ENCODE measurements at regions not wholly inside any gene's neighbourhood (a gene's known extent, or its start where the extent isn't known, plus 50 kb on each side); places are given as distances from the start of the nearest gene placed in this dataset.

DNA sequence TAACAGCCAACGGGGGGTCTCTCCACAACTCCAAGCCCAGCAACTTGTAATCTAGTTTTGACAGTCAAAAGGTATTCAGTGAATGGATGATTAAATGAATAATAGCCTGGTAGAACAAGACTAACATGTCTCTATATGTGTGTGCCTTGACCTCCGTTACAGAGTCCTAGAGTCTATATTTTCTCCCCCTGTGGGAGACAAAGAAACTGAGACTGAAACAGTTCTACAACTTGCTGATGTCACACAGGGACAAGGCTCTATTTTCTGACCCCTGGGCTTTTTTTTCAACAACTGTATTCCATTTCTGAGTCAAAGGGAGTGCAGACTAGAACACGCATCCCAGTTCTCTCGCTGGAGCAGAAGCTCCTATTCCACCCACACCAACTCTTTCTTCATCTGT is 223.6 kb upstream of the AGAP1 start:
- peak overlapping the region; percentile 52 for H3K9ac ChIP-seq (ENCODE audit: low read length)
- peak overlapping the region; percentile 70 for H3K4me2 ChIP-seq (ENCODE audit: low read depth, low read length)
- TF ChIP-seq EZH2 (optimal IDR thresholded peaks at IDR 0.05; ENCODE audit: low read depth, low read length) (no peak), EZH2phosphoT487 (IDR thresholded peaks at IDR 0.05; ENCODE audit: low read length) (no peak)
- TF ChIP-seq, protein P1, sequence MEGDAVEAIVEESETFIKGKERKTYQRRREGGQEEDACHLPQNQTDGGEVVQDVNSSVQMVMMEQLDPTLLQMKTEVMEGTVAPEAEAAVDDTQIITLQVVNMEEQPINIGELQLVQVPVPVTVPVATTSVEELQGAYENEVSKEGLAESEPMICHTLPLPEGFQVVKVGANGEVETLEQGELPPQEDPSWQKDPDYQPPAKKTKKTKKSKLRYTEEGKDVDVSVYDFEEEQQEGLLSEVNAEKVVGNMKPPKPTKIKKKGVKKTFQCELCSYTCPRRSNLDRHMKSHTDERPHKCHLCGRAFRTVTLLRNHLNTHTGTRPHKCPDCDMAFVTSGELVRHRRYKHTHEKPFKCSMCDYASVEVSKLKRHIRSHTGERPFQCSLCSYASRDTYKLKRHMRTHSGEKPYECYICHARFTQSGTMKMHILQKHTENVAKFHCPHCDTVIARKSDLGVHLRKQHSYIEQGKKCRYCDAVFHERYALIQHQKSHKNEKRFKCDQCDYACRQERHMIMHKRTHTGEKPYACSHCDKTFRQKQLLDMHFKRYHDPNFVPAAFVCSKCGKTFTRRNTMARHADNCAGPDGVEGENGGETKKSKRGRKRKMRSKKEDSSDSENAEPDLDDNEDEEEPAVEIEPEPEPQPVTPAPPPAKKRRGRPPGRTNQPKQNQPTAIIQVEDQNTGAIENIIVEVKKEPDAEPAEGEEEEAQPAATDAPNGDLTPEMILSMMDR (IDR thresholded peaks at IDR 0.05; ENCODE audit: low read length) = no peak

DNA sequence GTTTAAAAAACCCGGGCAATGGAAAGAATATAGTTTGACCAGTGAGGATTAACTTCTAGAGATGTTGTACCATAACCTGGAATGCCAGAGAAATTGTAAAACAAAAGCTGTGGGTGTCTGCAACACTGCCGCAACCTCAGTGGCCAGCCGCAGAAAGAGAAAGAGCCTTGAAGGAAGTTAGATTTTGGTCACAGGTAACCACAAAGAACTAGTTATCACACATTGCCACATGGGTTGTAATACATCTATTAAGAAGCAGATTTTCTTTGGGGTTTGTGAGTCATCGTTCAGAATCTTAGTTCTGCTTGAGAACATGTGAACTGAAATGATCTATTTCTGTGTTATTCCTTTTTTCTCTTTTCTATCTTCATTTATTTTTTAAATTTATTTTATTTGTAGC is 222.9 kb upstream of the AGAP1 start:
- peak; percentile 93 for DNase-seq
- no peak for TF ChIP-seq EZH2phosphoT487 (IDR thresholded peaks at IDR 0.05; ENCODE audit: low read length)
- TF ChIP-seq, protein P1 (IDR thresholded peaks at IDR 0.05; ENCODE audit: low read length) = no peak
- no peak for TF ChIP-seq EZH2 (optimal IDR thresholded peaks at IDR 0.05; ENCODE audit: low read depth, low read length)
- no peaks in the 10 kb centered on the region for H3K79me2 ChIP-seq (ENCODE audit: low read length)
- peaks cover 15% of the 10 kb centered on the region for H3K27me3 ChIP-seq (replicated peaks; ENCODE audit: insufficient read depth, low read length)
- H2AFZ ChIP-seq (ENCODE audit: low read length) = no peak overlapping the region
- peak overlapping the region; percentile 70 for H3K4me2 ChIP-seq (ENCODE audit: low read depth, low read length)
- H3K9me3 ChIP-seq (replicated peaks; ENCODE audit: insufficient read depth, low read length) = no peaks in the 10 kb centered on the region
- peaks cover 21% of the 10 kb centered on the region for H3K4me1 ChIP-seq (ENCODE audit: low read length)
- H4K20me1 ChIP-seq (ENCODE audit: insufficient read depth, low read length) = no peaks in the 10 kb centered on the region
- H3K27ac ChIP-seq (ENCODE audit: low read length) = peak overlapping the region; percentile 81; the same call in 1 of the 2 replicates
- H3K4me3 ChIP-seq (ENCODE audit: low read length) = peak overlapping the region; percentile 22; the same call in 1 of the 2 replicates
- H3K36me3 ChIP-seq (replicated peaks; ENCODE audit: insufficient read depth, low read length) = no peaks in the 10 kb centered on the region
- H3F3A ChIP-seq (ENCODE audit: insufficient read depth, low read length) = peaks cover 13% of the 10 kb centered on the region
- H3K9ac ChIP-seq (ENCODE audit: low read length) = peak overlapping the region; percentile 52
- H3K9me2 ChIP-seq (replicated peaks; ENCODE audit: insufficient read depth, low read length) = no peaks in the 10 kb centered on the region

More for the DNA sequence above, 223.6 kb upstream of the AGAP1 start:
- H3K27ac ChIP-seq (ENCODE audit: low read length) = peak overlapping the region; percentile 81
- peak overlapping the region; percentile 22 for H3K4me3 ChIP-seq (ENCODE audit: low read length)
- H3K9me2 ChIP-seq (replicated peaks; ENCODE audit: insufficient read depth, low read length) = no peaks in the 10 kb centered on the region
- no peaks in the 10 kb centered on the region for H3K79me2 ChIP-seq (ENCODE audit: low read length)
- peaks cover 15% of the 10 kb centered on the region for H3K27me3 ChIP-seq (replicated peaks; ENCODE audit: insufficient read depth, low read length)
- no peaks in the 10 kb centered on the region for H3K9me3 ChIP-seq (replicated peaks; ENCODE audit: insufficient read depth, low read length)
- peaks cover 21% of the 10 kb centered on the region for H3K4me1 ChIP-seq (ENCODE audit: low read length)
- no peaks in the 10 kb centered on the region for H4K20me1 ChIP-seq (ENCODE audit: insufficient read depth, low read length)
- DNase-seq = peak; percentile 72
- H3F3A ChIP-seq (ENCODE audit: insufficient read depth, low read length) = peaks cover 13% of the 10 kb centered on the region
- no peaks in the 10 kb centered on the region for H3K36me3 ChIP-seq (replicated peaks; ENCODE audit: insufficient read depth, low read length)
- H2AFZ ChIP-seq (ENCODE audit: low read length) = no peak overlapping the region

DNA sequence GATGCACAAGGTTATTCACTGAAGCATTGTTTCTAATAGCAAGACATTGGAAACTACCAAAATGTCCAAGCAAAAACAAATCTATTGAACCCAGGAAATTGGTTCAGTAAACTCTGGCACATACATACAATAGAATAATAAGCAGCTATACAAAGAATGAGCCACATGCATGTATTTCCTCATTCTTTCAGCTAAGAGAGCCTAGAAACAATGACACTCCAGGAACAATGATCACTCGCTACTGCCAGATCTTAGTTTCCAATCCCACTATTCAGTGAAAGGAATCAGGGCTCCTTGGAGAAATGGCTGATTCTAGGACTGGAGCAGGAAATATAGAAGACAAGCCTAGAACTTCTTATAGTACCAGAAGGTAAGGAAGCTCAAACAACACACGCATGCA is 221.9 kb upstream of the AGAP1 start:
- H4K20me1 ChIP-seq (ENCODE audit: insufficient read depth, low read length) = no peaks in the 10 kb centered on the region
- H3K79me2 ChIP-seq (ENCODE audit: low read length) = no peaks in the 10 kb centered on the region
- peaks cover 13% of the 10 kb centered on the region for H3F3A ChIP-seq (ENCODE audit: insufficient read depth, low read length)
- TF ChIP-seq EZH2phosphoT487 (IDR thresholded peaks at IDR 0.05; ENCODE audit: low read length) (no peak), EZH2 (optimal IDR thresholded peaks at IDR 0.05; ENCODE audit: low read depth, low read length) (no peak)
- TF ChIP-seq, protein P1 (IDR thresholded peaks at IDR 0.05; ENCODE audit: low read length) = no peak
- H3K4me1 ChIP-seq (ENCODE audit: low read length) = peaks cover 21% of the 10 kb centered on the region
- DNase-seq = no peak
- no peak overlapping the region for H3K9ac ChIP-seq (ENCODE audit: low read length)
- H3K9me2 ChIP-seq (replicated peaks; ENCODE audit: insufficient read depth, low read length) = no peaks in the 10 kb centered on the region
- H2AFZ ChIP-seq (ENCODE audit: low read length) = no peak overlapping the region
- H3K4me2 ChIP-seq (ENCODE audit: low read depth, low read length) = no peak overlapping the region
- H3K4me3 ChIP-seq (ENCODE audit: low read length) = no peak overlapping the region
- peaks cover 15% of the 10 kb centered on the region for H3K27me3 ChIP-seq (replicated peaks; ENCODE audit: insufficient read depth, low read length)
- H3K36me3 ChIP-seq (replicated peaks; ENCODE audit: insufficient read depth, low read length) = no peaks in the 10 kb centered on the region
- no peaks in the 10 kb centered on the region for H3K9me3 ChIP-seq (replicated peaks; ENCODE audit: insufficient read depth, low read length)
- H3K27ac ChIP-seq (ENCODE audit: low read length) = no peak overlapping the region

All from MM.1S (cell line).